PFSK-1 (cell line): ENCODE measurements at regions not wholly inside any gene's neighbourhood (a gene's known extent, or its start where the extent isn't known, plus 50 kb on each side); places are given as distances from the start of the nearest gene placed in this dataset.

Experiments used
- FOXP2 ChIP-seq: optimal IDR thresholded peaks from 2 replicates; pipeline ENCODE3; 2011; ENCODE audit warnings: borderline replicate concordance, control low read depth, inconsistent platforms; ENCODE audit not compliant: insufficient read depth; ENCODE audit errors: extremely low read length, extremely low read depth
- POLR2AphosphoS5 ChIP-seq: IDR thresholded peaks from 2 replicates; pipeline ENCODE4 v1.6.1; 2012; ENCODE audit warnings: low read depth, mild to moderate bottlenecking, control low read depth, low read length, moderate library complexity
- SIN3A ChIP-seq: IDR thresholded peaks from 2 replicates; pipeline ENCODE4 v1.6.1; 2012; ENCODE audit warnings: mild to moderate bottlenecking, low read length, moderate library complexity, borderline replicate concordance; ENCODE audit not compliant: insufficient read depth
- TAF1 ChIP-seq: IDR thresholded peaks from 2 replicates; pipeline ENCODE4 v1.6.1; 2012; ENCODE audit warnings: low read length, control low read depth, borderline replicate concordance; ENCODE audit not compliant: insufficient read depth
- TF ChIP-seq, protein P1 (sequence below), 2 experiments: IDR thresholded peaks; 2 replicates each; pipeline versions ENCODE4 v1.6.1 to v1.8.0; 2011 to 2012; ENCODE audit warnings: low read depth in 2 of 2, low read length in 2 of 2, control low read depth in 1 of 2, inconsistent platforms in 1 of 2, mild to moderate bottlenecking in 1 of 2, moderate library complexity in 1 of 2; ENCODE audit not compliant: insufficient read depth in 1 of 2

DNA sequence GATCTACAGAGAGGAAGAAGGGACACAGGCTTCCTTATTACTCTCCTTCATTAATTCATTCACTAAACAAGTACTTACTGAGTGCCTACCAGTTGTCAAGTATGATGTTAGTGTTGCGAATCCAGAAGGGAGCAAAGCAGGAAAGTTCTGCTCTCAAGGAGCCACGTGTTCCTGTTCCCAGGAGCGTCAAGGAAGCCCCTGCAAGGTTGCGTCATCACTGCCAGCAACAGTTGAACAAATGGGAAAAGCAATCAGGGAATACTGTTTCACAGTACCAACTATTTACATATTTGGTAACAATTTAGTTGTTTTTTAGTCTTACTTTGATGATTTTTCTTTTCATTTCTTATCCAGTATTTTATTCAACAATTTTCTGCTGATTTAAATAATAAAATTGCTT lies 310.0 kb downstream of the FOXA2 start:
- TF ChIP-seq, protein P1, sequence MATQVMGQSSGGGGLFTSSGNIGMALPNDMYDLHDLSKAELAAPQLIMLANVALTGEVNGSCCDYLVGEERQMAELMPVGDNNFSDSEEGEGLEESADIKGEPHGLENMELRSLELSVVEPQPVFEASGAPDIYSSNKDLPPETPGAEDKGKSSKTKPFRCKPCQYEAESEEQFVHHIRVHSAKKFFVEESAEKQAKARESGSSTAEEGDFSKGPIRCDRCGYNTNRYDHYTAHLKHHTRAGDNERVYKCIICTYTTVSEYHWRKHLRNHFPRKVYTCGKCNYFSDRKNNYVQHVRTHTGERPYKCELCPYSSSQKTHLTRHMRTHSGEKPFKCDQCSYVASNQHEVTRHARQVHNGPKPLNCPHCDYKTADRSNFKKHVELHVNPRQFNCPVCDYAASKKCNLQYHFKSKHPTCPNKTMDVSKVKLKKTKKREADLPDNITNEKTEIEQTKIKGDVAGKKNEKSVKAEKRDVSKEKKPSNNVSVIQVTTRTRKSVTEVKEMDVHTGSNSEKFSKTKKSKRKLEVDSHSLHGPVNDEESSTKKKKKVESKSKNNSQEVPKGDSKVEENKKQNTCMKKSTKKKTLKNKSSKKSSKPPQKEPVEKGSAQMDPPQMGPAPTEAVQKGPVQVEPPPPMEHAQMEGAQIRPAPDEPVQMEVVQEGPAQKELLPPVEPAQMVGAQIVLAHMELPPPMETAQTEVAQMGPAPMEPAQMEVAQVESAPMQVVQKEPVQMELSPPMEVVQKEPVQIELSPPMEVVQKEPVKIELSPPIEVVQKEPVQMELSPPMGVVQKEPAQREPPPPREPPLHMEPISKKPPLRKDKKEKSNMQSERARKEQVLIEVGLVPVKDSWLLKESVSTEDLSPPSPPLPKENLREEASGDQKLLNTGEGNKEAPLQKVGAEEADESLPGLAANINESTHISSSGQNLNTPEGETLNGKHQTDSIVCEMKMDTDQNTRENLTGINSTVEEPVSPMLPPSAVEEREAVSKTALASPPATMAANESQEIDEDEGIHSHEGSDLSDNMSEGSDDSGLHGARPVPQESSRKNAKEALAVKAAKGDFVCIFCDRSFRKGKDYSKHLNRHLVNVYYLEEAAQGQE (IDR thresholded peaks at IDR 0.05; ENCODE audit: insufficient read depth in 1 of 2, low read depth in 2 of 2, low read length in 2 of 2), result no peak
- TF ChIP-seq TAF1 (no peak), POLR2AphosphoS5 (no peak), FOXP2 (no peak), SIN3A (no peak)

DNA sequence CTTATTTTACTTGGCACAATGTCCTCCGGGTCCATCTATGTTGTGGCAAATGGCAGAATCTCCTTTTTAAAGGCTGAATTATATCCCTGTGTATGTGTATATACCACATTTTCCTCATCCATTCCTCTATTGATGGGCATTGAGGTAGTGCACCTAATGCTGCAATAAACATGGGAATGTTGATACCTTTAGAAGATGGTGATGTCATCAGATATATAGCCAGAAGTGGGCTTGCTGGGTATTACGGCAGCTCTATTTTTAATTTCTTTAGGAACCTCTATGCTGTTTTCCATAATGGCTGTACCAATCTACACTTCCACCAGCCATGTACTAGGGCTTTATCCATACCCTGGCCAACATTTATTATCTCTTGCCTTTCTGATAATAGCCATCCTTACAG lies 315.7 kb downstream of the FOXA2 start:
- TF ChIP-seq FOXP2 (no peak), POLR2AphosphoS5 (no peak)
- TF ChIP-seq, protein P1 (IDR thresholded peaks at IDR 0.05; ENCODE audit: insufficient read depth in 1 of 2, low read depth in 2 of 2, low read length in 2 of 2), result no peak

DNA sequence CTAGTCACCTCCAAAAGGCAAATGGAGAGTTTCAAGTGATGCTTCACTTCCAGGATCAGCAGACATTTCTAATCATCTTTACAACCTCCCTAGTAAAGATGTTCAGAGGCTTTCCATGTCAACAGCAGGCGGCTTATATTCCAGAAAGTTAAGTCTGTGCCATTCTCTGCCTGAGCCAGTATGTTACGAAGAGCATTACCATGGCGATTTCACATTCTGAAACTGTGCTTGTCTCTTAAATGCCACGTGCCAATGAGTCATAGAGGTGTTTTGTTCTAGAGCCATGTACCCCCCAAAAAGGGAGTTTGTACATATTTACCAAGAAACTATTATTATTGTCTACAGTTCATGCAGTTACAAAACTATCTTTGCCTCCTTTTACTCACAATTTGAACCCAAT lies 319.5 kb downstream of the FOXA2 start:
- TF ChIP-seq SIN3A, result no peak
- TF ChIP-seq TAF1, result no peak
- no peak for TF ChIP-seq POLR2AphosphoS5
- no peak for TF ChIP-seq FOXP2
- TF ChIP-seq, protein P1 (IDR thresholded peaks at IDR 0.05; ENCODE audit: insufficient read depth in 1 of 2, low read depth in 2 of 2, low read length in 2 of 2), result no peak

DNA sequence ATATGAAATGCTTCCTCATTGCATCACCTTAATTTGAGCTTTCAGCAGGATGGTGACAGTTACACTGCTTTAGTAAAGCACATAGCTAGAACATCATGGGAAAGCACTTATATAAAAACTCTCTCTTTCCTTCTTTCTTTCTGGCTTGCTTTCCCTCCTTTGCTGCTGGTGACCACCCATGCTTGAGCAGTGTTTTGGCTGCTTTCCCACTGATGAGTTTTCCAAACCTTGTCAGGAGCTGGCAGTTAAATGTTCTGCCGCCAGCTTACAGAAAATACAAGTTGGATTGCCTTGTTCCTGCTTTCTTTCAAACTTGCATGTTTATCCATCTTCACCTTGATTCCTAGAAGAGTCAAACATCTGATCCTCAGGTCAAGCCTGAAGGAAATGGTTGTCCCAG lies 323.9 kb downstream of the FOXA2 start:
- TF ChIP-seq TAF1, result no peak
- no peak for TF ChIP-seq FOXP2

DNA sequence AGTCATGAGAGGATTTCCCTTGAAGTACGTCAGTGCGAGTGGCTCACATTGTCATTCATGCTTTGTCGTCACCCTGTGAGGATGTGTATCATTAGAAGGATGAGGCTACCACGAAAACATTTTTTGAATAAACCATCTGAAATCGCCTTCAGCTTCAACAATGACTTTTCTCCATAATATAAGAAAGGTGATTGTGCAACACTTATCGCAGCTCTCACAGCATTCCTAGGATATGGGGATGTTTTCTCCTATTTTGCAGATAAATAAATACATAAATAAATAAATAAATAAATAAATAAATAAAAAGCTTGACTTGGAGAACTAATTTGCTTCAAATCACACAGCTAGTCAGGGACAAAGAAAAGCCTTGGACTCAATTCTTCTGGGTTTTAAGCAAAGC lies 326.5 kb downstream of the FOXA2 start:
- TF ChIP-seq, protein P1 (IDR thresholded peaks at IDR 0.05; ENCODE audit: insufficient read depth in 1 of 2, low read depth in 2 of 2, low read length in 2 of 2), result no peak
- TF ChIP-seq SIN3A, result no peak
- no peak for TF ChIP-seq TAF1
- TF ChIP-seq POLR2AphosphoS5, result no peak
- TF ChIP-seq FOXP2, result no peak
